Endothelial cell of umbilical vein (primary cell): ENCODE measurements at regions not wholly inside any gene's neighbourhood (a gene's known extent, or its start where the extent isn't known, plus 50 kb on each side); places are given as distances from the start of the nearest gene placed in this dataset.

ENCODE experiments used
- BruUV-seq: library from RNA; stranded (reverse); fragments of 400-500 nt; replicated peaks from 2 replicates; lab custom pipeline; 2021; lab: Mats Ljungman, UMichigan
- CTCF ChIA-PET: fragments of 300-600, 350-600 bp; sonication (Branson Sonifier 250); formaldehyde crosslinking; loops from one replicate; lab custom pipeline; 2021; ENCODE audit warnings: antibody characterized with exemption, inconsistent platforms; lab: Charles Lee
- POLR2A ChIA-PET: fragments of 300-600, 350-600 bp; sonication (Branson Sonifier 250); formaldehyde crosslinking; loops from one replicate; lab custom pipeline; 2021; ENCODE audit warnings: antibody characterized with exemption, inconsistent platforms; lab: Charles Lee
- DNase-seq: peaks from one replicate; pipeline ENCODE4 v3.0.0-alpha.2; 2011; ENCODE audit warnings: low read depth, low spot score
- FAIRE-seq: peaks from 2 replicates; lab custom pipeline; 2011; peaks lifted over from hg19 to GRCh38; lab: Jason Lieb, UNC
- H2AFZ ChIP-seq: 2 replicates; pipeline ENCODE4 v1.6.0; 2012; ENCODE audit warnings: low read depth, low read length, control low read depth, inconsistent platforms
- H3K27ac ChIP-seq: 2 replicates; pipeline ENCODE4 v1.5.1; 2011; ENCODE audit warnings: low read depth, mild to moderate bottlenecking, control low read depth, low read length, moderate library complexity; ENCODE audit not compliant: insufficient read depth
- H3K27me3 ChIP-seq, 2 experiments: 2 replicates each; pipeline versions ENCODE4 v1.6.0 to v1.6.1; 2011; ENCODE audit warnings: low read length in 2 of 2, mixed read lengths in 1 of 2; ENCODE audit not compliant: control insufficient read depth in 2 of 2, insufficient read depth in 2 of 2
- H3K36me3 ChIP-seq, 2 experiments: 2 replicates in 1 of 2; 3 replicates in 1 of 2; pipeline ENCODE4 v1.5.1; 2011; ENCODE audit warnings: low read length in 2 of 2, mild to moderate bottlenecking in 1 of 2, moderate library complexity in 1 of 2; ENCODE audit not compliant: control insufficient read depth in 2 of 2, insufficient read depth in 2 of 2; ENCODE audit errors: extremely low read depth in 1 of 2
- H3K4me1 ChIP-seq: 3 replicates; pipeline ENCODE4 v1.5.1; 2011; ENCODE audit warnings: mild to moderate bottlenecking, low read length; ENCODE audit not compliant: control insufficient read depth, insufficient read depth; ENCODE audit errors: extremely low read depth
- H3K4me2 ChIP-seq: 2 replicates; pipeline ENCODE4 v1.6.1; 2011; ENCODE audit warnings: low read length, control low read depth, mixed read lengths; ENCODE audit not compliant: insufficient read depth
- H3K4me3 ChIP-seq, 3 experiments: fragments of 200-600 bp in 1 of 3; sonication (generic), shearing (Covaris generic) in 1 of 3; replicated peaks in 1 of 3; 2 replicates each; pipeline ENCODE4 v1.5.1; 2011 to 2016; ENCODE audit warnings: control low read depth in 3 of 3, low read length in 3 of 3, mild to moderate bottlenecking in 2 of 3, inconsistent platforms in 1 of 3, low read depth in 1 of 3, moderate library complexity in 1 of 3; ENCODE audit not compliant: insufficient read depth in 1 of 3
- H3K79me2 ChIP-seq: 2 replicates; pipeline ENCODE4 v1.6.0; 2012; ENCODE audit warnings: low read length, inconsistent platforms; ENCODE audit not compliant: control insufficient read depth, insufficient read depth
- H3K9ac ChIP-seq: replicated peaks from 2 replicates; pipeline ENCODE3; 2011; ENCODE audit warnings: low read length, control low read depth; ENCODE audit not compliant: insufficient read depth; ENCODE audit errors: extremely low read depth
- H3K9me1 ChIP-seq: replicated peaks from 3 replicates; pipeline ENCODE4 v1.6.0; 2011; ENCODE audit warnings: mild to moderate bottlenecking, low read length; ENCODE audit not compliant: control insufficient read depth, insufficient read depth; ENCODE audit errors: extremely low read depth
- H3K9me3 ChIP-seq: replicated peaks from 2 replicates; pipeline ENCODE4 v1.5.1; 2012; ENCODE audit warnings: low read length, inconsistent platforms; ENCODE audit not compliant: control insufficient read depth, insufficient read depth
- H4K20me1 ChIP-seq: replicated peaks from 2 replicates; pipeline ENCODE3; 2011; ENCODE audit warnings: mild to moderate bottlenecking, low read length; ENCODE audit not compliant: control insufficient read depth, insufficient read depth; ENCODE audit errors: extremely low read depth
- CTCF ChIP-seq, 2 donors: IDR thresholded peaks; 1 replicate in 1 of 2; 2 replicates in 1 of 2; pipeline ENCODE4 v1.5.1; 2011; ENCODE audit warnings: low read length in 2 of 2, mild to moderate bottlenecking in 2 of 2, moderate library complexity in 2 of 2, control low read depth in 1 of 2, inconsistent platforms in 1 of 2, low read depth in 1 of 2; ENCODE audit not compliant: insufficient read depth in 1 of 2; ENCODE audit errors: extremely low read depth in 1 of 2
- EZH2 ChIP-seq: IDR thresholded peaks from 2 replicates; pipeline ENCODE4 v1.6.1; 2012; ENCODE audit warnings: borderline replicate concordance, low read depth, mild to moderate bottlenecking, moderate library complexity, low read length, inconsistent platforms; ENCODE audit not compliant: severe bottlenecking
- FOS ChIP-seq: IDR thresholded peaks from 2 replicates; pipeline ENCODE4 v1.6.1; 2011; ENCODE audit warnings: mild to moderate bottlenecking, low read length, moderate library complexity, borderline replicate concordance; ENCODE audit not compliant: insufficient read depth
- GATA2 ChIP-seq: IDR thresholded peaks from 2 replicates; pipeline ENCODE4 v1.7.0; 2011; ENCODE audit warnings: low read depth, mild to moderate bottlenecking, moderate library complexity, mixed read lengths, low read length; ENCODE audit not compliant: insufficient read length, insufficient read depth
- JUN ChIP-seq: IDR thresholded peaks from 2 replicates; pipeline ENCODE4 v1.6.1; 2011; ENCODE audit warnings: borderline replicate concordance, low read depth; ENCODE audit not compliant: insufficient read length, insufficient read depth
- MAX ChIP-seq: IDR thresholded peaks from 2 replicates; pipeline ENCODE4 v1.6.1; 2011; ENCODE audit not compliant: insufficient read depth, insufficient read length
- MYC ChIP-seq: IDR thresholded peaks from one replicate; pipeline ENCODE4 v1.6.1; 2011; ENCODE audit warnings: mild to moderate bottlenecking, low read depth, low read length
- POLR2A ChIP-seq: IDR thresholded peaks from 2 replicates; pipeline ENCODE4 v1.6.1; 2012; ENCODE audit warnings: low read depth, mild to moderate bottlenecking, control low read depth, low read length
- POLR2AphosphoS5 ChIP-seq: IDR thresholded peaks from 2 replicates; pipeline ENCODE4 v1.6.1; 2012; ENCODE audit warnings: low read depth, mild to moderate bottlenecking, control low read depth, low read length, moderate library complexity; ENCODE audit not compliant: insufficient read depth
- dilution Hi-C: fragments of 300-500 bp; cut with MboI; formaldehyde crosslinking; loops from one replicate; pipeline ENCODE4 v1.15.0; 2019; ENCODE audit warnings: low sequenced_read_pairs; ENCODE audit not compliant: extremely low pct_ligation_motif_present
- intact Hi-C: fragments of 100-400 bp; cut with micrococcal nuclease; formaldehyde crosslinking; loops from one replicate; pipeline ENCODE4 v1.10.0; 2022

- no TSS peak for BruUV-seq
Measured at GRCh38 chr3:84077479-84077878, 881.3 kb upstream of the CADM2 start.

More at GRCh38 chr3:84077479-84077878, 881.3 kb upstream of the CADM2 start:
- Histone ChIP-seq H3K9ac (no peak overlapping the region), H2AFZ (no peak overlapping the region), H3K27ac (no peak overlapping the region), H4K20me1 (no peaks in the 10 kb centered on the region), H3K27me3 (no peaks in the 10 kb centered on the region), H3K9me1 (no peaks in the 10 kb centered on the region), H3K4me2 (no peak overlapping the region), H3K79me2 (no peaks in the 10 kb centered on the region), H3K4me1 (no peaks in the 10 kb centered on the region), H3K36me3 (no peaks in the 10 kb centered on the region), H3K4me3 (no peak overlapping the region), H3K9me3 (no peaks in the 10 kb centered on the region)
- intact Hi-C loops = no loop called here
- ChIA-PET POLR2A (no interaction called here), CTCF (no interaction called here)
- DNase-seq = no peak
- dilution Hi-C loops = no loop called here
- FAIRE-seq = no peak
- no peak for TF ChIP-seq MAX
- no peak for TF ChIP-seq FOS
- no peak for TF ChIP-seq MYC
- TF ChIP-seq EZH2 = no peak
- no peak for TF ChIP-seq JUN
- no peak for TF ChIP-seq CTCF (IDR thresholded peaks at IDR 0.05; ENCODE audit: extremely low read depth in 1 of 2, insufficient read depth in 1 of 2, low read depth in 1 of 2, low read length in 2 of 2)
- TF ChIP-seq GATA2 = no peak
- no peak for TF ChIP-seq POLR2A
- no peak for TF ChIP-seq POLR2AphosphoS5
